PC-3 (cell line): ENCODE measurements at regions not wholly inside any gene's neighbourhood (a gene's known extent, or its start where the extent isn't known, plus 50 kb on each side); places are given as distances from the start of the nearest gene placed in this dataset.

Experiments used
- CTCF ChIP-seq: fragments of 300-600 bp; sonication (generic); conservative IDR thresholded peaks from 2 replicates; pipeline ENCODE4 v1.5.1; 2017; ENCODE audit warnings: antibody characterized with exemption, low read depth, mild to moderate bottlenecking, low read length
- EZH2 ChIP-seq: fragments of 300-600 bp; sonication (generic); IDR thresholded peaks from one replicate; pipeline ENCODE4 v1.6.1; 2017; ENCODE audit warnings: antibody characterized with exemption, mild to moderate bottlenecking, low read length; ENCODE audit not compliant: unreplicated experiment
- EZH2phosphoT487 ChIP-seq: fragments of 300-600 bp; sonication (generic); IDR thresholded peaks from 2 replicates; pipeline ENCODE4 v1.6.1; 2018; ENCODE audit warnings: mild to moderate bottlenecking, antibody characterized with exemption, low read length, borderline replicate concordance

- TF ChIP-seq EZH2: no peak
- TF ChIP-seq CTCF: no peak
- TF ChIP-seq EZH2phosphoT487: no peak
Observed at GRCh38 chr9:20031836-20032235, 243.0 kb upstream of the SLC24A2 start.
